Jurkat, Clone E6-1 (cell line): ENCODE measurements at regions not wholly inside any gene's neighbourhood (a gene's known extent, or its start where the extent isn't known, plus 50 kb on each side); places are given as distances from the start of the nearest gene placed in this dataset.

Experiments used
- DNase-seq: peaks from one replicate; pipeline ENCODE4 v3.0.0-alpha.2; 2011; ENCODE audit warnings: low read depth, low spot score
- H3K4me3 ChIP-seq: 2 replicates; pipeline ENCODE4 v1.5.1; 2011; ENCODE audit warnings: mild to moderate bottlenecking, low read length, control low read depth, moderate library complexity

- no peak overlapping the region for H3K4me3 ChIP-seq
- DNase-seq: no peak
Measured at GRCh38 chr1:234674218-234674815, 64.3 kb upstream of the IRF2BP2 start.

- H3K4me3 ChIP-seq: no peak overlapping the region
- DNase-seq: no peak
Measured at GRCh38 chr1:234672349-234673135, 62.6 kb upstream of the IRF2BP2 start.

- no peak overlapping the region for H3K4me3 ChIP-seq
- no peak for DNase-seq
Measured at GRCh38 chr1:234670967-234671626, 61.1 kb upstream of the IRF2BP2 start.

- no peak overlapping the region for H3K4me3 ChIP-seq
- no peak for DNase-seq
Measured at GRCh38 chr1:234669499-234669898, 59.5 kb upstream of the IRF2BP2 start.

GRCh38 chr1:234668577-234668955 is 58.6 kb upstream of the IRF2BP2 start:
- H3K4me3 ChIP-seq: no peak overlapping the region

GRCh38 chr1:234667600-234668576 is 57.9 kb upstream of the IRF2BP2 start:
- H3K4me3 ChIP-seq: no peak overlapping the region
- DNase-seq: no peak

More at GRCh38 chr1:234668577-234668955, 58.6 kb upstream of the IRF2BP2 start:
- no peak for DNase-seq

- no peak overlapping the region for H3K4me3 ChIP-seq
- no peak for DNase-seq
Measured at GRCh38 chr1:234666761-234667160, 56.8 kb upstream of the IRF2BP2 start.

GRCh38 chr1:234665975-234666605 is 56.1 kb upstream of the IRF2BP2 start:
- no peak for DNase-seq
- H3K4me3 ChIP-seq: no peak overlapping the region

- no peak overlapping the region for H3K4me3 ChIP-seq
- DNase-seq: no peak
Measured at GRCh38 chr1:234662148-234662547, 52.2 kb upstream of the IRF2BP2 start.

GRCh38 chr1:234661317-234661928 is 51.4 kb upstream of the IRF2BP2 start:
- DNase-seq: no peak
- H3K4me3 ChIP-seq: no peak overlapping the region

GRCh38 chr1:234660536-234661316 is 50.7 kb upstream of the IRF2BP2 start:
- no peak overlapping the region for H3K4me3 ChIP-seq
- no peak for DNase-seq
